ENCODE measurements at regions not wholly inside any gene's neighbourhood (a gene's known extent, or its start where the extent isn't known, plus 50 kb on each side); places are given as distances from the start of the nearest gene placed in this dataset.
"Not testable (repeated sequence)": the region's sequence is repeated elsewhere in the genome, so short reads cannot be mapped to it uniquely, and the experiment has no call there.

GRCh38 chr17:77086433-77087010 is 54.2 kb upstream of the SEC14L1 start:
- DNase-seq (ENCODE audit: low spot score) = peak; percentile 82

GRCh38 chr17:77087650-77088454 is 52.9 kb upstream of the SEC14L1 start:
- no peak for DNase-seq (ENCODE audit: low spot score)

GRCh38 chr17:77088455-77089123 is 52.2 kb upstream of the SEC14L1 start:
- DNase-seq (ENCODE audit: low spot score) = peak; percentile 98

GRCh38 chr17:77089124-77089490 is 51.7 kb upstream of the SEC14L1 start:
- DNase-seq (ENCODE audit: low spot score) = no peak

- not testable (repeated sequence) for DNase-seq (ENCODE audit: low spot score)
Observed at GRCh38 chr17:77089949-77090348, 50.8 kb upstream of the SEC14L1 start.

- DNase-seq (ENCODE audit: low spot score) = no peak
Observed at GRCh38 chr17:77090476-77090875, 50.3 kb upstream of the SEC14L1 start.
